K562 (cell line): ENCODE measurements at regions not wholly inside any gene's neighbourhood (a gene's known extent, or its start where the extent isn't known, plus 50 kb on each side); places are given as distances from the start of the nearest gene placed in this dataset.

ENCODE experiments used
- ATAC-seq: fragments of 200-7000 bp; cut with Tn5 transposase; 3 replicates; pipeline ENCODE4 v1.9.1; 2020; ENCODE audit warnings: moderate library complexity
- BruUV-seq: library from RNA; stranded (reverse); fragments of 400-500 nt; replicated peaks from 2 replicates; lab custom pipeline; 2021; lab: Mats Ljungman, UMichigan
- CTCF ChIA-PET: fragments of 300-600 bp; formaldehyde crosslinking; extraction: SDS; loops from one replicate; lab custom pipeline; 2021; ENCODE audit warnings: low intra/inter-chr PET ratio; lab: Yijun Ruan, JAX
- POLR2A ChIA-PET: fragments of 300-600, 350-650 bp; sonication (Branson Sonifier 250); formaldehyde crosslinking; extraction: SDS; loops from one replicate; lab custom pipeline; 2021; ENCODE audit warnings: antibody characterized with exemption, inconsistent platforms; lab: Yijun Ruan, JAX
- DNase-seq, 4 experiments: peaks; one replicate each; pipeline versions ENCODE4 v3.0.0 to v3.0.0-alpha.2; 2011 to 2018; ENCODE audit warnings: low spot score in 3 of 4, mixed read lengths in 3 of 4; ENCODE audit errors: extremely low read depth in 1 of 4
- FAIRE-seq: peaks from 2 replicates; lab custom pipeline; 2011; peaks lifted over from hg19 to GRCh38; lab: Jason Lieb, UNC
- H2AFZ ChIP-seq: 2 replicates; pipeline ENCODE4 v1.6.0; 2011; ENCODE audit warnings: low read depth, low read length, control low read depth, inconsistent platforms
- H3K27ac ChIP-seq: fragments of 200-600 bp; 3 replicates; pipeline ENCODE4 v1.8.0; 2011; ENCODE audit warnings: low read depth, mild to moderate bottlenecking, control low read depth, inconsistent platforms, low read length, moderate library complexity, mixed read lengths; ENCODE audit errors: extremely low read depth
- H3K27me3 ChIP-seq, 2 experiments: fragments of 300-600 bp in 1 of 2; 2 replicates in 1 of 2; 3 replicates in 1 of 2; pipeline versions ENCODE4 v1.6.0 to v1.8.0; 2011; ENCODE audit warnings: inconsistent platforms in 2 of 2, low read length in 2 of 2, mild to moderate bottlenecking in 1 of 2, mixed read lengths in 1 of 2, moderate library complexity in 1 of 2; ENCODE audit not compliant: control insufficient read depth in 2 of 2, insufficient read depth in 2 of 2
- H3K36me3 ChIP-seq: fragments of 300-600 bp; 3 replicates; pipeline ENCODE4 v1.8.0; 2011; ENCODE audit warnings: mild to moderate bottlenecking, low read length, inconsistent platforms; ENCODE audit not compliant: control insufficient read depth, insufficient read depth
- H3K4me1 ChIP-seq, 2 experiments: fragments of 200-600 bp in 1 of 2; replicated peaks in 1 of 2; 2 replicates in 1 of 2; 3 replicates in 1 of 2; pipeline versions ENCODE4 v1.5.1 to v1.8.0; 2011; ENCODE audit warnings: inconsistent platforms in 2 of 2, low read length in 2 of 2, mild to moderate bottlenecking in 1 of 2, mixed read lengths in 1 of 2, moderate library complexity in 1 of 2; ENCODE audit not compliant: control insufficient read depth in 2 of 2, insufficient read depth in 2 of 2
- H3K4me2 ChIP-seq: 2 replicates; pipeline ENCODE4 v1.6.1; 2011; ENCODE audit warnings: low read length, control low read depth, inconsistent platforms, mixed read lengths; ENCODE audit not compliant: insufficient read depth
- H3K4me3 ChIP-seq: fragments of 200-600 bp; sonication (generic), shearing (Covaris generic); 2 replicates; pipeline ENCODE4 v1.5.1; 2016; ENCODE audit warnings: control low read depth, inconsistent platforms
- H3K79me2 ChIP-seq: fragments of 200-600 bp; 3 replicates; pipeline ENCODE4 v1.8.0; 2011; ENCODE audit warnings: low read length, inconsistent platforms; ENCODE audit not compliant: control insufficient read depth, insufficient read depth
- H3K9ac ChIP-seq, 2 experiments: 2 replicates each; pipeline versions ENCODE4 v1.6.0 to v1.6.1; 2011; ENCODE audit warnings: low read depth in 2 of 2, low read length in 2 of 2, control low read depth in 1 of 2, inconsistent platforms in 1 of 2, mild to moderate bottlenecking in 1 of 2, mixed read lengths in 1 of 2; ENCODE audit not compliant: insufficient read depth in 1 of 2
- H3K9me1 ChIP-seq: one replicate; pipeline ENCODE4 v1.6.0; 2011; ENCODE audit warnings: inconsistent platforms, mild to moderate bottlenecking, low read length, moderate library complexity; ENCODE audit not compliant: control insufficient read depth, insufficient read depth
- H3K9me3 ChIP-seq: replicated peaks from 2 replicates; pipeline ENCODE4 v1.5.1; 2011; ENCODE audit warnings: low read depth, low read length, inconsistent platforms; ENCODE audit not compliant: control insufficient read depth, insufficient read depth
- H4K20me1 ChIP-seq: replicated peaks from 2 replicates; pipeline ENCODE4 v1.6.1; 2011; ENCODE audit warnings: low read length, inconsistent platforms, mixed read lengths; ENCODE audit not compliant: control insufficient read depth, insufficient read depth
- ADNP ChIP-seq: fragments of 200-800 bp; sonication (Bioruptor generic); IDR thresholded peaks from 2 replicates; pipeline ENCODE4 v1.6.1; 2016; ENCODE audit warnings: missing genetic modification characterization, missing compliant biosample characterization
- DNMT1 ChIP-seq: fragments of 450-650 bp; IDR thresholded peaks from 2 replicates; pipeline ENCODE4 v1.6.1; 2016; ENCODE audit warnings: antibody characterized with exemption, mild to moderate bottlenecking
- GMEB1 ChIP-seq: fragments of 250-450 bp; sonication (Bioruptor Pico); IDR thresholded peaks from 2 replicates; pipeline ENCODE4 v1.4.0; 2020; ENCODE audit warnings: mild to moderate bottlenecking
- HIVEP1 ChIP-seq: fragments of 250-450 bp; sonication (Bioruptor Pico); IDR thresholded peaks from 2 replicates; pipeline ENCODE4 v1.4.0; 2020; ENCODE audit warnings: mild to moderate bottlenecking
- KAT7 ChIP-seq: sonication (generic); formaldehyde crosslinking; IDR thresholded peaks from 2 replicates; pipeline ENCODE4 v1.8.0; 2022; ENCODE audit warnings: missing genetic modification reagents, mild to moderate bottlenecking, borderline replicate concordance
- MYBL2 ChIP-seq, 2 experiments: fragments of 450-650 bp in 1 of 2; sonication (generic) in 1 of 2; formaldehyde crosslinking in 1 of 2; IDR thresholded peaks; 2 replicates each; pipeline versions ENCODE4 v1.6.1 to v1.8.1; 2017 to 2022; ENCODE audit warnings: borderline replicate concordance in 1 of 2, inconsistent platforms in 1 of 2, low read depth in 1 of 2, mild to moderate bottlenecking in 1 of 2, missing genetic modification reagents in 1 of 2, moderate library complexity in 1 of 2
- TFE3 ChIP-seq: fragments of 450-650 bp; formaldehyde crosslinking; IDR thresholded peaks from 2 replicates; pipeline ENCODE4 v1.4.0; 2020; ENCODE audit warnings: mild to moderate bottlenecking, mixed read lengths
- UBTF ChIP-seq, 2 experiments: IDR thresholded peaks; 2 replicates each; pipeline ENCODE4 v1.6.1; 2012; ENCODE audit warnings: improper control_type of control experiment in 2 of 2, low read depth in 2 of 2, low read length in 2 of 2, borderline replicate concordance in 1 of 2
- VEZF1 ChIP-seq: fragments of 200-800 bp; sonication (Bioruptor generic); IDR thresholded peaks from 2 replicates; pipeline ENCODE4 v1.6.1; 2017; ENCODE audit warnings: missing genetic modification characterization, missing compliant biosample characterization
- ZBTB5 ChIP-seq: fragments of 450-650 bp; IDR thresholded peaks from 2 replicates; pipeline ENCODE4 v1.6.1; 2017; ENCODE audit warnings: antibody characterized with exemption
- ZNF354B ChIP-seq: fragments of 250-450 bp; sonication (Bioruptor Pico); IDR thresholded peaks from 2 replicates; pipeline ENCODE4 v1.4.0; 2020
- WGBS: fragments of 100-300 bp; shearing (Covaris generic); methylation state at CpG from one replicate; pipeline ENCODE4 v1.1.6; 2016; ENCODE audit warnings: low coverage, mixed read lengths; ENCODE audit not compliant: insufficient coverage; ENCODE audit errors: missing lambda C conversion rate; 5-methylcytosine and 5-hydroxymethylcytosine counted together
- in situ Hi-C: fragments of 300-500 bp; cut with MboI; formaldehyde crosslinking; loops from 4 replicates; pipeline ENCODE4 v1.15.0; 2018; ENCODE audit warnings: inconsistent platforms, mixed read lengths
- intact Hi-C: fragments of 100-400 bp; cut with micrococcal nuclease; formaldehyde crosslinking; loops from 2 replicates; pipeline ENCODE4 v1.14.2; 2022

GRCh38 chr14:54291491-54292191, 105.2 kb upstream of the CDKN3 start:
- DNase-seq (no peak), ATAC-seq (no peak), FAIRE-seq (no peak)
- ChIA-PET CTCF (no interaction called here), POLR2A (no interaction called here)
- H3K4me3 ChIP-seq = no peak overlapping the region
- H3K9me3 ChIP-seq = no peaks in the 10 kb centered on the region
- no peaks in the 10 kb centered on the region for H3K4me1 ChIP-seq
- no peak overlapping the region for H2AFZ ChIP-seq
- no peak overlapping the region for H3K4me2 ChIP-seq
- H3K9ac ChIP-seq = no peak overlapping the region
- peaks cover 0 to 7% of the 10 kb centered on the region in 2 experiments; a peak in 1 of 5 replicates for H3K27me3 ChIP-seq
- no peaks in the 10 kb centered on the region for H4K20me1 ChIP-seq
- H3K79me2 ChIP-seq = no peaks in the 10 kb centered on the region
- no peaks in the 10 kb centered on the region for H3K9me1 ChIP-seq
- in situ Hi-C loops (no loop called here), intact Hi-C loops (no loop called here)
- 1% methylated on average over 9 of the region's 11 CpGs for WGBS
- H3K36me3 ChIP-seq = no peaks in the 10 kb centered on the region
- no TSS peak for BruUV-seq
- no peak overlapping the region for H3K27ac ChIP-seq
- TF ChIP-seq ADNP (tag) = no peak
- TF ChIP-seq VEZF1 = no peak
- no peak for TF ChIP-seq DNMT1
- no peak for TF ChIP-seq GMEB1 (CRISPR knock-in tag)
- TF ChIP-seq ZBTB5 = no peak
- no peak for TF ChIP-seq UBTF (IDR thresholded peaks at IDR 0.05; ENCODE audit: borderline replicate concordance in 1 of 2, low read depth in 2 of 2, low read length in 2 of 2)
- TF ChIP-seq MYBL2 (IDR thresholded peaks at IDR 0.05; ENCODE audit: low read depth) = no peak
- TF ChIP-seq MYBL2 (CRISPR knock-in tag; IDR thresholded peaks at IDR 0.05; ENCODE audit: borderline replicate concordance) = no peak
- TF ChIP-seq KAT7 (CRISPR knock-in tag) = no peak
- no peak for TF ChIP-seq ZNF354B (CRISPR knock-in tag)
- TF ChIP-seq HIVEP1 (CRISPR knock-in tag) = no peak
- no peak for TF ChIP-seq TFE3
